GM12891 (cell line): ENCODE measurements at regions not wholly inside any gene's neighbourhood (a gene's known extent, or its start where the extent isn't known, plus 50 kb on each side); places are given as distances from the start of the nearest gene placed in this dataset.
"Not testable (repeated sequence)": the region's sequence is repeated elsewhere in the genome, so short reads cannot be mapped to it uniquely, and the experiment has no call there.

ENCODE experiments used
- DNase-seq: peaks from one replicate; pipeline ENCODE4 v3.0.0; 2011; ENCODE audit warnings: low spot score; ENCODE audit not compliant: insufficient read length
- FAIRE-seq: peaks from 2 replicates; lab custom pipeline; 2011; peaks lifted over from hg19 to GRCh38; lab: Jason Lieb, UNC
- PAX5 ChIP-seq: IDR thresholded peaks from 2 replicates; pipeline ENCODE4 v1.6.1; 2011; ENCODE audit warnings: low read length, moderate library complexity, mild to moderate bottlenecking; ENCODE audit not compliant: insufficient read depth, severe bottlenecking
- POLR2A ChIP-seq: IDR thresholded peaks from 2 replicates; pipeline ENCODE4 v1.6.1; 2011; ENCODE audit warnings: low read depth, low read length, control low read depth
- POLR2AphosphoS5 ChIP-seq: IDR thresholded peaks from 2 replicates; pipeline ENCODE4 v1.6.1; 2011; ENCODE audit warnings: low read depth, low read length, control low read depth
- POU2F2 ChIP-seq: IDR thresholded peaks from 2 replicates; pipeline ENCODE4 v1.6.1; 2011; ENCODE audit warnings: low read depth, mild to moderate bottlenecking, control low read depth, low read length, moderate library complexity
- SPI1 ChIP-seq: IDR thresholded peaks from 2 replicates; pipeline ENCODE4 v1.6.1; 2011; ENCODE audit warnings: low read depth, low read length, control low read depth
- TAF1 ChIP-seq: IDR thresholded peaks from 2 replicates; pipeline ENCODE4 v1.6.1; 2011; ENCODE audit warnings: low read depth, low read length, control low read depth

GRCh38 chr5:94064025-94064424 is 322.6 kb upstream of the POU5F2 start:
- no peak for DNase-seq
- FAIRE-seq = no peak
- TF ChIP-seq POU2F2 (no peak), PAX5 (no peak)

DNA sequence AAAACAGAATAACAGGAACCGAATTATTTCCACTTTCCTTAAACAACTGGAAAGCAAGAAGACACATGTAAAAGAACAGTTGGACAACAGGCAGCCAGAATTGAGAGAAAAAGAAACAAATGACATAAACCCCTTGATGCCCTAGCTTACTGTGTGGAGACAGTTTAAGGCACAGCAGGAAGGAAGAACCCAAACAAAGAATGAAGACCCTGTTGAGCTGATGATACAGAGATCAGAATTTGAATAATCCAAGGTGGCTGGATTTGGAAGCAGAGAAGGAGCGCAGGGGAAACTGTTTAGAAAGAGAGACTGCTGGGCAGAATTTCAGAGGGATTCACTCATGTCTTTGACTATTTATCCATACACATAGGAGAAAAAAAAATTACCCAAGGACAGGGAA is 316.3 kb upstream of the POU5F2 start:
- TF ChIP-seq SPI1 (no peak), POLR2A (no peak), PAX5 (no peak), TAF1 (no peak), POLR2AphosphoS5 (no peak), POU2F2 (no peak)
- DNase-seq = no peak
- no peak for FAIRE-seq

- no peak for DNase-seq
- TF ChIP-seq PAX5 (no peak), POLR2A (no peak), TAF1 (no peak), SPI1 (no peak), POLR2AphosphoS5 (no peak), POU2F2 (no peak)
- no peak for FAIRE-seq
These were observed 315.8 kb upstream of the POU5F2 start for GRCh38 chr5:94057217-94057616.

- DNase-seq, FAIRE-seq: not testable (repeated sequence)
These were observed 308.0 kb upstream of the POU5F2 start for GRCh38 chr5:94049307-94049922.

DNA sequence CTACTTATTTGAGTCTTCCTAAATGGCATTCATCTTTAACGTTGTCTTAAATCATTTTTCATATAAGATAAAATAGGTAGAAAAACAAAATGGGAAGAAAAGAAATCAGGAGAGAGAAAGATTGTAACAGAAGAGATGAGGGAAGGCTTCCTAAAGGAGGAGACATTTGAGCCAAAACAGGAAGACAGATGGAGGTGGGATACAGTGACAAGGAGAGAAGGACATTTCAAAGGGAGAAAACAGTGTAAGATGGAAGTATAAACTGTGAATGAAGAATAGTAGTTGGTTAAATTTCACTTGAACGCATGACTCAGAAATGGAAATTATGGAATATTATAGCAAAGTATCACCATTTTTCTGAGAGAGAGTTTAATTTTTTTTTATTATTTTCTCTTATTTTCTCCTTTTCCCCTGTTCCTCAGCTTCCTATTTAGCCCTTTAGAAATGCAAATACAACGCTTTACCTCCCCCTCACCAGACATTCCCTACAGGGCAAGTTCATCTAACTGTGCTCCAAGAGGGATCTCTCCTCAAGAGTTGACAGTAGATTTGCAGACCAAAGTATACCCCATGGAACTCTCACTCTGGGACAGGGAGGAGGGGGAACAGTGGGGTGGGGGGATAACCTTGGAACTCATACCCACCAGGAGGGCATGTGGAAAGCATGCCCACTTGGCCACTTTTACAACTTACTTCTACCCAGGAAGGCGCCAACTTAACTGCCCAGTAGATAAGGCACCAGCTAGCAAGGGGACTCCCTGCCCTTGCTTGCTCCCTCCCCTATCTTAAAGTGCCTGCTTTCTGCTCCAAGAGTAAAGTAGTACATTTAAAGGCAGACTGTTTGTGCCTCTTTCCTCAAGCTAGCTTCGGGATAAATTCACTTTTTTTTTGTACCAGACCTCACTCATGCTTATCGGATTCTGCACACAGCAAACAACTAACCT is 304.7 kb upstream of the POU5F2 start:
- FAIRE-seq (no peak), DNase-seq (no peak)
- no peak for TF ChIP-seq POLR2A
- no peak for TF ChIP-seq TAF1
- TF ChIP-seq POLR2AphosphoS5 = no peak
- no peak for TF ChIP-seq POU2F2
- no peak for TF ChIP-seq SPI1
- no peak for TF ChIP-seq PAX5

DNA sequence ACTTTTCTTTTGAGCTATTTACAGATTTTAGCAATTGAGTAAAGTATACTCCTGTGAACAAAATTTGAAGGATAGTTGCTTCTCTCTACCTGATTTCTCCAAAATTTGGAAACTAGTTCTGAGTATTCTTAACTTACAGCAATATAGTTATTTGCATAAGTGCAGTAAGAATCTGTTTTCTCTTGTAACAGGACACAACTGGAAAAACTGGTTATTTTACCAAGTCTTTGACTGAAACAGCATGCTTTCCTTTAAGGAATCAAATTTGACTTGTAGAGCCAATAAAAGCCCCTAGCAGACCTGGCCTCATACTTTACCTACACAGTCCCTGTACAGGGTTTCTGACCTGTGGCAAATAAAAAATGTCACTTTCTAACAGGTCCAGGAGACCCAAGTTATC is 301.9 kb upstream of the POU5F2 start:
- TF ChIP-seq POLR2AphosphoS5 (no peak), PAX5 (no peak), POLR2A (no peak), POU2F2 (no peak), TAF1 (no peak), SPI1 (no peak)
- no peak for DNase-seq
- FAIRE-seq = no peak

- TF ChIP-seq SPI1 (no peak), PAX5 (no peak), POLR2A (no peak), POLR2AphosphoS5 (no peak)
- DNase-seq = no peak
- FAIRE-seq = no peak
These were observed 299.3 kb upstream of the POU5F2 start for GRCh38 chr5:94040591-94041148.

GRCh38 chr5:94039101-94039500 is 297.7 kb upstream of the POU5F2 start:
- FAIRE-seq (no peak), DNase-seq (no peak)
- no peak for TF ChIP-seq POU2F2

DNA sequence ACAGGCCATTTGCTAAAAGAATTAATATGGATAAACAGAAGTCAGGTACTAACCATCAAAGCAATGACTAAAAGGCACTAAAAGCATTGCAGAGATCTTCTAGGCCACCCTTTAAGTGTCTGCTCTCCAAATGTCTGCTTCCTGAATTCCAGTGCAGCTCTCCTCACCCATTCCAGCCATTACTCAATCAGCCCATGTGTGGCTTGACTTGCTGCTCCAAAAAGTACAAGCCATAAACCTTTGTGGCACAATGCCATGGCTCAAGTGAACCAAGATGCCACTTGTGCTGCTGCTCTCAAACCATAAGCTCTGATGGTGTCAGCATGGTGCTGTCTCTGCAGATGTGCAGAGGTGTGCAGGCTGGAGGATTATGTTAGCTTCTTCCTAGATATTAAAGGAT is 290.2 kb upstream of the POU5F2 start:
- no peak for DNase-seq
- no peak for FAIRE-seq
- TF ChIP-seq POLR2A (no peak), TAF1 (no peak), POU2F2 (no peak), POLR2AphosphoS5 (no peak), PAX5 (no peak), SPI1 (no peak)

DNA sequence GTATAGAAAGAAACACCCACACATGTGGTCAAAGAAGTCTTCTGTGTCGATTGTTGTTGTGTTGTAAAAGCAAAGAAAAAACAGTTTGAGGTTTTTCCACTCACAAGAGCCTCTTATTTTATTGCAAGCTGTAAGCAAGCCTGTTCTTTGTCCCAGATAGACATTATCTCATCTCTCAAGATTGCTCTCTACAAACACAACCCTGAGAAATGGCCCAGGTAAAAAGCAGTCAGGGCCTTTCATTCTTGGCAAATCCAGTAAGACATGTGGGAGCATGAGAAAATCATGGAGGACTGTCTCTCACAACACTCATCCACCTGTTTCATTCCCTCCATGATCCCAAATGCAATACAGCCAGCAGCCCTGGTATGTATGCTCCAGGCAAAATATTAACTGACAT is 286.6 kb upstream of the POU5F2 start:
- no peak for FAIRE-seq
- TF ChIP-seq SPI1 = no peak
- TF ChIP-seq POLR2AphosphoS5 = no peak
- TF ChIP-seq POLR2A = no peak
- no peak for TF ChIP-seq POU2F2
- TF ChIP-seq TAF1 = no peak
- TF ChIP-seq PAX5 = no peak
- DNase-seq = no peak
